ENCODE measurements at regions not wholly inside any gene's neighbourhood (a gene's known extent, or its start where the extent isn't known, plus 50 kb on each side); places are given as distances from the start of the nearest gene placed in this dataset.

DNA sequence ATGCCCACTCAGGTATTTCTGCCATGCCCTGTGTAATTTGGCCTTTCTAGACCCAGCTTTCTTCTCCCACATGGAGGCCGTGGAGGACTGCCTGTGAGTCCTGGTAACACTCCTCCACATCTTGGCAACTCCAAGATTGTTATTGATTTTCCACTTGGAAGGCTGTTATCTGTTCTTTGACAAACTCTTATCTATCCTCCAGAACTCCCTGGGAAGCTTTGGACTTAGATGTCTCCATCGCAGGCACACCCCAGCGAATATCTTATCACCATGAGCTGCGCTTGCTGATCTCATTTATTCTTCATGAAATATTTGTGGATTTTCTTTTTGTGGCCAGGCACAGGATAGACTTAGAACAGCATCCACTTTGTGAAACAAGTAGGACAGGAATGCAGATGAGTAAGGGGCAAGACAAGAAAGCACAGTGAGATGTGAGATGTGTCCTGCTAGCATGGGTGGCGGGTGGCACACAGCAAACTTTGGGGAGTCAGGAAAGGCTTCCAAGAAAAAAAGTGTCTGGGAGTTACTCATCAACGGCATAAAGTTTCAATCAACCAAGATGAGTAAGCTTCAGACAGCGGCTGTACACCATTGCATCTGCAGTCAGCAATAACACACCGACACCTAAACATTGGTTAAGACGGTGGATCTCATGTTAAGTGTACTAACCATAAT lies 84.5 kb upstream of the IRS2 start:
- Histone ChIP-seq H3K27me3 (ENCODE audit: insufficient read depth, low read depth, severe bottlenecking) (no peaks in the 10 kb centered on the region), H3K4me3 (ENCODE audit: low read depth, low read length) (no peak overlapping the region), H3K9me3 (ENCODE audit: severe bottlenecking) (no peaks in the 10 kb centered on the region), H3K36me3 (no peaks in the 10 kb centered on the region), H3K27ac (peak overlapping the region; percentile 2; the same call in 1 of the 2 replicates)
- TF ChIP-seq, protein P1, sequence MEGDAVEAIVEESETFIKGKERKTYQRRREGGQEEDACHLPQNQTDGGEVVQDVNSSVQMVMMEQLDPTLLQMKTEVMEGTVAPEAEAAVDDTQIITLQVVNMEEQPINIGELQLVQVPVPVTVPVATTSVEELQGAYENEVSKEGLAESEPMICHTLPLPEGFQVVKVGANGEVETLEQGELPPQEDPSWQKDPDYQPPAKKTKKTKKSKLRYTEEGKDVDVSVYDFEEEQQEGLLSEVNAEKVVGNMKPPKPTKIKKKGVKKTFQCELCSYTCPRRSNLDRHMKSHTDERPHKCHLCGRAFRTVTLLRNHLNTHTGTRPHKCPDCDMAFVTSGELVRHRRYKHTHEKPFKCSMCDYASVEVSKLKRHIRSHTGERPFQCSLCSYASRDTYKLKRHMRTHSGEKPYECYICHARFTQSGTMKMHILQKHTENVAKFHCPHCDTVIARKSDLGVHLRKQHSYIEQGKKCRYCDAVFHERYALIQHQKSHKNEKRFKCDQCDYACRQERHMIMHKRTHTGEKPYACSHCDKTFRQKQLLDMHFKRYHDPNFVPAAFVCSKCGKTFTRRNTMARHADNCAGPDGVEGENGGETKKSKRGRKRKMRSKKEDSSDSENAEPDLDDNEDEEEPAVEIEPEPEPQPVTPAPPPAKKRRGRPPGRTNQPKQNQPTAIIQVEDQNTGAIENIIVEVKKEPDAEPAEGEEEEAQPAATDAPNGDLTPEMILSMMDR (IDR thresholded peaks at IDR 0.05; ENCODE audit: low read depth, low read length) = no peak
- DNase-seq = no peak

DNA sequence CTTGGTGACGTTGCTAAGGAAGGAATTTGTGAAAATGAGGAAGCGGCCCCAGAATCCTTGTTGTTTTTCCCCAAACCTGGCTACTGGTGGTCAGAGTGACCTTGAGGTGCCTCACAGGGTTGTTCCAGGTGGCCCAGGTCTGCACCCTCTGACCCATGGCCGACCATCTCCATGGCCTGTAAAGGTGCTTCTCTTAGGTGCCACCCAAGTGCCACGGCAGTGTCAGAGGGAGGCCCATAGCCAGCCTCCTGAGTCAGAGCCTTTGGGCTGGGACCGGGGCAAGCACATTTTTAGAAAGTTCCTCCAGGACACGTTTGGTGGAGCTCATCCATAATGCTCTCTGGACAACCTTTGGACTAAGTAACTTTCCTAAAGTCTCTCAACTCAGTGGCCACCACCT lies 83.9 kb upstream of the IRS2 start:
- no peak overlapping the region for H3K4me3 ChIP-seq (ENCODE audit: low read depth, low read length)
- no peaks in the 10 kb centered on the region for H3K36me3 ChIP-seq
- no peaks in the 10 kb centered on the region for H3K9me3 ChIP-seq (ENCODE audit: severe bottlenecking)
- no peaks in the 10 kb centered on the region for H3K27me3 ChIP-seq (ENCODE audit: insufficient read depth, low read depth, severe bottlenecking)
- H3K27ac ChIP-seq = no peak overlapping the region
- no peak for DNase-seq
- TF ChIP-seq, protein P1 (IDR thresholded peaks at IDR 0.05; ENCODE audit: low read depth, low read length) = no peak

DNA sequence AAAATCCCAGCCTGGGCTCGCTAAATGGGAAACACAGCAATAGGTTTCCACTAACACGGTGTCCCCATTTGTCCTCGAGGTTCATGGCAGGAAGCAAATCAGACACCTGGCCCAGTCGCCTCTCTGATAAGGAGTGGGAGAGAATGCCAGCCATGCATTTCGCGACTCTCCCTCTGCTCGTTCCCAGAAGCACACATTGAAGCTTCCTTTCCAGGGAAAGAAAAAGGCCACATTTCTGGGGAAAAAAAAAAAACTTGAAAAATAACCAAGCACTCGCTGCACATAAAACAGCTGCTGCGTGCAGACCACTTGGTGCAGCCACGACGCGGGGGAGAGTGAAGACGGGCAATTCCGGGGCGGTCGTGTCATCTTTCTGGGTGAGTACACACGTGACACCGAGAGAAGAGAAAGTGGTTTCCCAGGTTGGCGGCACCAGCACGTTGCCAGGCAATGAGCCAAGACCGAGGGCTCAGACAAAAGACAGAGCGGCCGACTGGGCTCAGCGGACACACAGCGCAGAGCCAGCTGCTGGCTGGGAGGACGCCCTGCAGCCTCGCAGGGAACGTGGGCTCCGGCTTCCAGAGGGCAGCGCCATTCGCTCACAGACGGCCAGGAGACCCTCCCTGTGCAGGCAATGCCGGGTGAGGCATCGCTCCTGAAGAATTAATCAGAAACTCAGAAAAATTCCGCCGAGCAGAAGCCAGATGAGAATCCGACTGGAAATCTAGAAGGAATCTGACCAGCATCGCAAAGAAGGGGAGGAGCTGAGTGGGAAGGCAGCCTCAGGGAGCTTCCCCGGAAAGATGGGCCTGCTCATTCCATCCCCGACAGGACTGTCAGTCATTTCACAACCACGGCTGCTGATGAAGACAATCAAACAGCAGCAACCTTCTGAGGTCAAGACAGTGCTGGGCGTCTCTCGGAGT lies 83.2 kb upstream of the IRS2 start:
- Histone ChIP-seq H3K27ac (no peak overlapping the region), H3K9me3 (ENCODE audit: severe bottlenecking) (no peaks in the 10 kb centered on the region), H3K36me3 (no peaks in the 10 kb centered on the region), H3K4me3 (ENCODE audit: low read depth, low read length) (no peak overlapping the region), H3K27me3 (ENCODE audit: insufficient read depth, low read depth, severe bottlenecking) (no peaks in the 10 kb centered on the region)
- no peak for DNase-seq
- TF ChIP-seq, protein P1 (IDR thresholded peaks at IDR 0.05; ENCODE audit: low read depth, low read length) = peak; percentile 18; the same call in 1 of the 2 replicates

DNA sequence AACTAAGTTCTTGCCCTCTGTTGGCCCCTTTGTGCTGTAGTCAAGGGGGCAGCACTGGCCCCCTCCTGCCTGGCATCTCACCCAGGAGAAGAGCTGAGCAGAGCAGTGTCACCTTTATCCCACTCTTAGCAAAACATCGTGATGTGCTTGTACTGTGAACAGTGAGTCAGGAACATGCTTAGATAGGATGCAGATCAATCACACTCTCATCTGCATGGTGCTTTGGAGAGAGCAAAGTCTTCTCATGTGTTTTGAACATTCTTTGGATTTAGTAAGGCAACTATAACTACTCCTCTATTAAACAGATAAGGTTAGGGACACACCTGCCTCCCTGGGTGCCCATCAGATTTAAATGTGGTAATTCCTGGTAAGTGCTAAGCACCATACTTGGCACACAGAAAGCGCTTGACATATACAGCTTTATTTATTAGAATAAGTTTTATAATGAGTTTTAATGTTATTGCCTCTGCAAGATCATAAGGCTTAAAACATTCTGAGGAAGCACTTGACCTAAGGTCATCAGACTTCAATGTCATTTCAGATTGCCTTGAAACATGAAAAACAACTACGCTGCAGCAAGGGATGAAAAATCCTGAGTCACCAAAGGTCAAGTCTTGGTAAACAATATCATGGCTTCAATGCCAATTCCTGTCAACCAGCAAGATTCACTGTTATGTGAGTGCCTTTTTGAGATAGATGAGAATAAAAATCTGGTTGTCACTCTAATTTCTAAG lies 82.4 kb upstream of the IRS2 start:
- TF ChIP-seq, protein P1 (IDR thresholded peaks at IDR 0.05; ENCODE audit: low read depth, low read length) = no peak
- no peaks in the 10 kb centered on the region for H3K27me3 ChIP-seq (ENCODE audit: insufficient read depth, low read depth, severe bottlenecking)
- no peaks in the 10 kb centered on the region for H3K36me3 ChIP-seq
- no peak overlapping the region for H3K27ac ChIP-seq
- H3K9me3 ChIP-seq (ENCODE audit: severe bottlenecking) = no peaks in the 10 kb centered on the region
- no peak for DNase-seq
- H3K4me3 ChIP-seq (ENCODE audit: low read depth, low read length) = no peak overlapping the region

DNA sequence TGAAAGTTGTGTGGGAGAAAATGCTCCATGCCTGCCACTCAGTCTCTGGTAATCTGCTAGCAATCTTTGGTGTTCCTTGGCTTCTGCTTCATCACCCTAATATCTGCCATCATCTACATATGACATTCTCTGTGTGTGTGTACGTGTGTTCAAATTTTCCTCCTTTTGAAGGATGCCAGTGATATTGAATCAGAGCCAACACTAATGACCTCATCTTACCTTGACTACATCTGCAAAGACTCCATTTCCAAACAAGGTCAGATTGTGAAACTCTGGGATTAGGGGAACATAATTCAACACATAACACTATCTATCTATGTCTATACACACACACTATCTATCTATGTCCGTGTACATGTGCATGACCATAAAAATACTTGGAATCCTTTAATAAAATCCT lies 81.4 kb upstream of the IRS2 start:
- Histone ChIP-seq H3K9me3 (ENCODE audit: severe bottlenecking) (no peaks in the 10 kb centered on the region), H3K27me3 (ENCODE audit: insufficient read depth, low read depth, severe bottlenecking) (no peaks in the 10 kb centered on the region), H3K27ac (no peak overlapping the region), H3K4me3 (ENCODE audit: low read depth, low read length) (no peak overlapping the region), H3K36me3 (no peaks in the 10 kb centered on the region)
- DNase-seq = no peak
- TF ChIP-seq, protein P1 (IDR thresholded peaks at IDR 0.05; ENCODE audit: low read depth, low read length) = no peak

All from WERI-Rb-1 (cell line).